ENCODE measurements at regions not wholly inside any gene's neighbourhood (a gene's known extent, or its start where the extent isn't known, plus 50 kb on each side); places are given as distances from the start of the nearest gene placed in this dataset.

DNA sequence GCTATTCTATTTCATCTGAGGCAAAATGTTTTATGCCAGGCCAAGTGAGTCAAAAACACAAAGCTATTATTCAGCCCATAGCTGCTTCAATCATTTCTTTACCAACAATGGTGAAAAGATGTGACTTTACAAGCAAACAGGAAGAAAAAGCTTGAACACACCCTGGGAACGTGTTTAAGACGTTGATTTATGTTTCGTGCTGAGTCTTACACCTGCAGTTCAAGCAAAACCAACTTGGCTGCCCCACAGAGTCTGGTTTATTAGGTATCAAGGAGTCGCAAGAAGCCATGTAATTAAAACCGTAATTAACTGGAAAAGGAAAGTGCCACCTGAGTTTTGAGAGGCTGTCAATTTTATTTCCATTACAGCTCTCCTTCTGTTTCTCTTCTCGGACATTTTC is 295.5 kb downstream of the MEIS1 start:
- Histone ChIP-seq H3K9me3 (no peaks in the 10 kb centered on the region), H3K4me1 (no peaks in the 10 kb centered on the region), H3K36me3 (no peaks in the 10 kb centered on the region), H3K4me3 (no peak overlapping the region), H3K27ac (no peak overlapping the region), H3K27me3 (no peaks in the 10 kb centered on the region)
- TF ChIP-seq, protein P1, sequence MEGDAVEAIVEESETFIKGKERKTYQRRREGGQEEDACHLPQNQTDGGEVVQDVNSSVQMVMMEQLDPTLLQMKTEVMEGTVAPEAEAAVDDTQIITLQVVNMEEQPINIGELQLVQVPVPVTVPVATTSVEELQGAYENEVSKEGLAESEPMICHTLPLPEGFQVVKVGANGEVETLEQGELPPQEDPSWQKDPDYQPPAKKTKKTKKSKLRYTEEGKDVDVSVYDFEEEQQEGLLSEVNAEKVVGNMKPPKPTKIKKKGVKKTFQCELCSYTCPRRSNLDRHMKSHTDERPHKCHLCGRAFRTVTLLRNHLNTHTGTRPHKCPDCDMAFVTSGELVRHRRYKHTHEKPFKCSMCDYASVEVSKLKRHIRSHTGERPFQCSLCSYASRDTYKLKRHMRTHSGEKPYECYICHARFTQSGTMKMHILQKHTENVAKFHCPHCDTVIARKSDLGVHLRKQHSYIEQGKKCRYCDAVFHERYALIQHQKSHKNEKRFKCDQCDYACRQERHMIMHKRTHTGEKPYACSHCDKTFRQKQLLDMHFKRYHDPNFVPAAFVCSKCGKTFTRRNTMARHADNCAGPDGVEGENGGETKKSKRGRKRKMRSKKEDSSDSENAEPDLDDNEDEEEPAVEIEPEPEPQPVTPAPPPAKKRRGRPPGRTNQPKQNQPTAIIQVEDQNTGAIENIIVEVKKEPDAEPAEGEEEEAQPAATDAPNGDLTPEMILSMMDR (IDR thresholded peaks at IDR 0.05), result no peak
- DNase-seq (no peak), ATAC-seq (no peak)
- intact Hi-C loops (cut with DNase I), result no loop called here
- WGBS, 2 donors, result 87 to 91% methylated on average over 6 of the region's 6 CpGs

DNA sequence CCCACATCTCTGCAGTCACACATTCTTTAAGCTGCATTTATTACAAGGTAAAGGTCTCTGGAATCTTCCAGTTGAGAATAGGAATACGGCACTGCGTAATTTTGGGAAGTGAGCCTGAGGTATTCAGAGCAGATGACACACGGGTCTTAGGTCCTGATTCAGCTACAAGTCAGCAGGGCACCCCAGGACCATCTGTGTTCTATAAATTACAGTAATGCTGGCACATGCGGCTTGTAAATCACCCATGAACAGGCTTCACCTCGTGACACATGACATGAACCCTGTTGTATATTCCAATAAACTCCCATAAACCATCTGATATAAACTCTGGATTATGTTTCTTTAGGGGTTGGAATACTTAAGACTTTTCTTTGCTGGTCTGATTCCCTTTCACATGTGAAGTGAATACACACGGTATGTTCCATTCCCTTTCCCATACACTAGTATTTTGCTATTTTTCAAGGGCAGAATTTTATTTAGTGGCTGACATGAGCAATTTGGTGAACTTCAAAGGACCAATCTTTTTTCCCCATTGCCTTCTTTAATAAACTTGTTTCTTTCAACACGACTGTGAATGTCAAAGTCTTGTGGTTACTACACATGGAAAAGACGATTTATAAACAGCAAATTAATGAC is 298.6 kb downstream of the MEIS1 start:
- Histone ChIP-seq H3K4me1 (no peaks in the 10 kb centered on the region), H3K36me3 (no peaks in the 10 kb centered on the region), H3K27me3 (no peaks in the 10 kb centered on the region), H3K4me3 (no peak overlapping the region), H3K9me3 (peaks cover 0 to 3% (median 0%) of the 10 kb centered on the region in 11 donors), H3K27ac (no peak overlapping the region)
- DNase-seq (no peak), ATAC-seq (no peak)
- 81 to 84% methylated on average over 8 of the region's 8 CpGs for WGBS, 2 donors
- TF ChIP-seq, protein P1 (IDR thresholded peaks at IDR 0.05), result no peak
- intact Hi-C loops (cut with DNase I), result no loop called here

DNA sequence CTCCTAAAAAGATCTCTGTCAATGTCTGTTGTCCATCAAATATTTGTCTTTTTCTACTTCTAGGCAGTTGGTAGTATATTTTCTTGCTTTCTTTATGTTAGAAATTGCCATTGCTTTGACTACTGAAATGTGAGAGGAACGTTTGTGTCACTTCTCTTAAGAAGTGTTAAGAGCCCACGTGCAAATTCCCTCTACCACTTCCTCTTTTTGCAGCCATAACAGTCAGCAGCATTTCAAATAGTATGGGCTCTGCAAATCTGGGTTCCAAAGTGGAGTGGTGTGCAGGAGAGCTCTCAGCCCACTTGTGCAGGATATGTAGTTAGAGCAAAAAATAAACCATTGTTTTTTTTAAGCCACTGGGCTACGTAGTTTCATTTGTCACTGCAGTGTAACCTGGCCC is 314.0 kb downstream of the MEIS1 start:
- no peaks in the 10 kb centered on the region for H3K36me3 ChIP-seq
- intact Hi-C loops (cut with DNase I), result no loop called here
- no peak overlapping the region for H3K27ac ChIP-seq
- no peak for DNase-seq
- no peaks in the 10 kb centered on the region for H3K9me3 ChIP-seq
- no peaks in the 10 kb centered on the region for H3K4me1 ChIP-seq
- peaks cover 0 to 4% (median 0%) of the 10 kb centered on the region in 7 donors for H3K27me3 ChIP-seq
- 51 to 59% methylated on average over 3 of the region's 3 CpGs for WGBS, 2 donors
- ATAC-seq, result no peak
- TF ChIP-seq, protein P1 (IDR thresholded peaks at IDR 0.05), result no peak
- H3K4me3 ChIP-seq, result no peak overlapping the region

DNA sequence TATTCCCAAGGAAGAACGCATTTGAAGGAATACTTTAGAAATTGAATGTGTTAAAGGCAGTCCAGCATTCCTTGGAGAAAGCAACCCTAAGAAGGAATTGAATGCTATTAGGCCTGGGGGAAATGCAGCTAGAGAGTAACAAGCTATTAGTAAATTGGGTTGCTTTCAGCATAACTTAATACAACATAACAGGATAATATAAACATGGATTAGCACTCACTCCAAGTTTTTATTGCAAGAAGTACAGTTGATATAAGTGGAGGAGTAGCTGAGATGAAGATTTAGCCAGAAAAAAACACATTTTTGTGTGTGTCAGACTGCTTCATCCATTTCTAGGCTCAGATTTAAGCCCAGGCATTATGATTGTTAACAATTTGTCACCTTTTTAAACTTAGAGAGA is 314.6 kb downstream of the MEIS1 start:
- no peak overlapping the region for H3K4me3 ChIP-seq
- 85 to 95% methylated on average over 1 of the region's 1 CpG for whole genome bisulfite sequencing, 2 donors
- no peaks in the 10 kb centered on the region for H3K4me1 ChIP-seq
- no peaks in the 10 kb centered on the region for H3K9me3 ChIP-seq
- no peak overlapping the region for H3K27ac ChIP-seq
- DNase-seq (no peak), ATAC-seq (no peak)
- H3K27me3 ChIP-seq, result peaks cover 0 to 4% (median 0%) of the 10 kb centered on the region in 7 donors
- intact Hi-C loops (cut with DNase I), result no loop called here
- TF ChIP-seq, protein P1 (IDR thresholded peaks at IDR 0.05), result no peak
- H3K36me3 ChIP-seq, result no peaks in the 10 kb centered on the region
